ENCODE measurements at regions not wholly inside any gene's neighbourhood (a gene's known extent, or its start where the extent isn't known, plus 50 kb on each side); places are given as distances from the start of the nearest gene placed in this dataset.

DNA sequence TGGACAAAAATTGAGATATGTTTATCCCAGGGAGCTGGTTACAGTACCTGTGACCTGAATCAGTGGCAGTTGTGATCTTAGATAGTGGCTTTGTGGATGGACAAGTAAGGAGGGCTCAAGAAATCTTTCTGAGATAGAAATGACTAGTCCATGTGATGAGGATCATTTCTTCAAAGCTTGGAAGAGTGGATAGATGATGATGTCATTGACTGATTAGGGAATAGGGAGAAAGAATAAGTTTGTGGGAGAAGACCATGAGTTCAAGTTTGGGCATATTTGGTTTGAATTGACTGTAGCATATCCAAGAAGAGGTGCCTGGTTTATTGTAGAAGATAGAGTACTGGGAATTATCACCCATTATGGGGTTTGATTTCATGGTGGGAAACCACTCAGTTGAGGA, 336.7 kb upstream of the PRICKLE1 start:
- intact Hi-C loops (cut with DNase I): no loop called here
- no peak for TF ChIP-seq POLR2A (IDR thresholded peaks at IDR 0.05)
- TF ChIP-seq, protein P1, sequence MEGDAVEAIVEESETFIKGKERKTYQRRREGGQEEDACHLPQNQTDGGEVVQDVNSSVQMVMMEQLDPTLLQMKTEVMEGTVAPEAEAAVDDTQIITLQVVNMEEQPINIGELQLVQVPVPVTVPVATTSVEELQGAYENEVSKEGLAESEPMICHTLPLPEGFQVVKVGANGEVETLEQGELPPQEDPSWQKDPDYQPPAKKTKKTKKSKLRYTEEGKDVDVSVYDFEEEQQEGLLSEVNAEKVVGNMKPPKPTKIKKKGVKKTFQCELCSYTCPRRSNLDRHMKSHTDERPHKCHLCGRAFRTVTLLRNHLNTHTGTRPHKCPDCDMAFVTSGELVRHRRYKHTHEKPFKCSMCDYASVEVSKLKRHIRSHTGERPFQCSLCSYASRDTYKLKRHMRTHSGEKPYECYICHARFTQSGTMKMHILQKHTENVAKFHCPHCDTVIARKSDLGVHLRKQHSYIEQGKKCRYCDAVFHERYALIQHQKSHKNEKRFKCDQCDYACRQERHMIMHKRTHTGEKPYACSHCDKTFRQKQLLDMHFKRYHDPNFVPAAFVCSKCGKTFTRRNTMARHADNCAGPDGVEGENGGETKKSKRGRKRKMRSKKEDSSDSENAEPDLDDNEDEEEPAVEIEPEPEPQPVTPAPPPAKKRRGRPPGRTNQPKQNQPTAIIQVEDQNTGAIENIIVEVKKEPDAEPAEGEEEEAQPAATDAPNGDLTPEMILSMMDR (IDR thresholded peaks at IDR 0.05): no peak
- no peaks in the 10 kb centered on the region for H3K27me3 ChIP-seq
- H3K36me3 ChIP-seq: no peaks in the 10 kb centered on the region
- no peaks in the 10 kb centered on the region for H3K4me1 ChIP-seq
- H3K9me3 ChIP-seq: no peaks in the 10 kb centered on the region
- no peak overlapping the region for H3K4me3 ChIP-seq (replicated peaks in 1 of 3)
- no peak overlapping the region for H3K27ac ChIP-seq
- DNase-seq: no peak

DNA sequence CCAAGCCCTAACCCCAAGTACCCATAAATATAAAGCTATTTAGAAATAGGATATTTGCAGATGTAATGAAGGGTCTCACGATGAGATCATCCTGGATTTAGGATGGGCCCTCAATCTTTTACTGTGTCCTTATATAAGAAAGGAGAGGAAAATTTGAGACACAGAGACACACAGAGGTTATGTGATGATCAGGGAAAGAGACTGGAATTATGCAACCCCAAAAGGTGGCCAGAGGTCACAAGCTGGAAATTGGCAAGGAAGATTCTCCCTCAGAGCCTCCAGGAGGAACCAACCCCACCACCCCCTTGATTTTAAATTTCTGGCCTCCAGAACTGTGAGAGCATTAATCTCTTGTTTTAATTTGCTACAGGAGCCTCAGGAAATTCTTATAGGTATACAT, 334.9 kb upstream of the PRICKLE1 start:
- Histone ChIP-seq H3K27ac (no peak overlapping the region), H3K9me3 (no peaks in the 10 kb centered on the region), H3K4me1 (no peaks in the 10 kb centered on the region), H3K4me3 (replicated peaks in 1 of 3) (no peak overlapping the region), H3K27me3 (no peaks in the 10 kb centered on the region), H3K36me3 (no peaks in the 10 kb centered on the region)
- TF ChIP-seq, protein P1 (IDR thresholded peaks at IDR 0.05): no peak
- TF ChIP-seq POLR2A (IDR thresholded peaks at IDR 0.05): no peak
- no peak for DNase-seq
- 85 to 98% methylated on average over 1 of the region's 1 CpG for WGBS, 2 donors
- intact Hi-C loops (cut with DNase I): no loop called here

DNA sequence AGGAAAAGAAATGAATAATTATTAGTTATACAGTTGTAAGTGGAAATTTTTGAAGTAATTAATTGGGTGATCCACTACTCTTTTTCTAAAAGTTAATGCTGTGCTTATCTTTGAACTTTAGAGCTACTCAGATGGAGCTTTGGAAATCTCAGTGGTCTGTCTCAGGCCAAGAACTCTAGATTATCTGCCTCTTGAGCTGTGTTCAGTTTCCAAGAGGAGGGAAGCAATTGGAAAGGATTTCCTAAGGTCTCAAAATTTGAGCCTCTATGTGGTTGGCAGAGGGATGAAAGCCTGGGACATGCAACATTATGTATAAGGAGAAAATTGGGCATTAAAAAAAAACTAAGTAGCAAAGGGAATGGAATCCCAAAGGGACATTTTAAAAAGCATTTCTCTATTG, 334.0 kb upstream of the PRICKLE1 start:
- DNase-seq: no peak
- Histone ChIP-seq H3K9me3 (no peaks in the 10 kb centered on the region), H3K27ac (no peak overlapping the region), H3K4me3 (replicated peaks in 1 of 3) (no peak overlapping the region), H3K4me1 (no peaks in the 10 kb centered on the region), H3K27me3 (no peaks in the 10 kb centered on the region), H3K36me3 (no peaks in the 10 kb centered on the region)
- no peak for TF ChIP-seq POLR2A (IDR thresholded peaks at IDR 0.05)
- TF ChIP-seq, protein P1 (IDR thresholded peaks at IDR 0.05): no peak
- intact Hi-C loops (cut with DNase I): no loop called here

DNA sequence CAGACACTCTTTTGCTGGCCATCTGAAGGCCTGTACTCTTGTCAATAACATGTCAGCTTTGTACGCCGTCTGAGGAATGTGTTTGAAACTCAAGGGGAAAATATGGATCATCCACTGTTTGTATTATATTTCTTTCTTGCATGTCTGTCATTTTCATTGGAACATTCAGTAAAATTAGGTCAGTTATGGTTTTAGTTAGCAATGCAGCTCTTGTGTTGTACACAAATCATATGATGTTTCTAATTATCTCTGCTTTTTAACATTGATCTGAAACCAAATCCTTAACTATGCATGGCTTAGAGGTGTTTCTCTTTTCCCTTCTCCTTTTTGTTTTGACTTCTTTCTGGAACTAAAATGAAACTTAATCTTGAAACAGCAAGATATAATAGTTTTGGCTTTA, 333.6 kb upstream of the PRICKLE1 start:
- intact Hi-C loops (cut with DNase I): no loop called here
- DNase-seq: no peak
- H3K27ac ChIP-seq: no peak overlapping the region
- no peaks in the 10 kb centered on the region for H3K9me3 ChIP-seq
- no peaks in the 10 kb centered on the region for H3K36me3 ChIP-seq
- peaks cover 0 to 3% of the 10 kb centered on the region in 2 donors for H3K4me1 ChIP-seq
- H3K4me3 ChIP-seq (replicated peaks in 1 of 3): no peak overlapping the region
- TF ChIP-seq, protein P1 (IDR thresholded peaks at IDR 0.05): no peak
- TF ChIP-seq POLR2A (IDR thresholded peaks at IDR 0.05): no peak
- WGBS, 2 donors: 76 to 85% methylated on average over 2 of the region's 2 CpGs
- no peaks in the 10 kb centered on the region for H3K27me3 ChIP-seq

DNA sequence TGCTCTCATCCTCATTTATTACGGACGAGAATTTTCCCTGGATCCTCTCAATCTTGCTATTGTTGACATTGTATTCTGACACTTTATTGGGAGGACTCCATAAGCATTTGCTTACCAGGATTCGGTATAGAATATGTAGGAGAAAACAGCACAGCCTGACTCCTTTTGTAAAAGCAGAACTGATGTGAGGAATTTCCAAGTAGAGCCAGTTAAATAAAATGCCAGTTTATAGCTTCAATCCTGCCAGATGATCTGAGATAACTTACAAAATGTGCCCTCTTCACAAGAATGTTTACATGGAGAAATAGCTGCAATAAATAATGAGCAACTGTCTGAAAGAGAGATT, 332.9 kb upstream of the PRICKLE1 start:
- no peaks in the 10 kb centered on the region for H3K36me3 ChIP-seq
- H3K27ac ChIP-seq: no peak overlapping the region
- H3K27me3 ChIP-seq: no peaks in the 10 kb centered on the region
- H3K4me1 ChIP-seq: peaks cover 0 to 5% of the 10 kb centered on the region in 2 donors
- H3K4me3 ChIP-seq (replicated peaks in 1 of 3): no peak overlapping the region
- DNase-seq: no peak
- TF ChIP-seq, protein P1 (IDR thresholded peaks at IDR 0.05): no peak
- no peak for TF ChIP-seq POLR2A (IDR thresholded peaks at IDR 0.05)
- intact Hi-C loops (cut with DNase I): no loop called here
- 68 to 77% methylated on average over 3 of the region's 3 CpGs for WGBS, 2 donors
- H3K9me3 ChIP-seq: no peaks in the 10 kb centered on the region
